Esophagus squamous epithelium (tissue), 4 donors: ENCODE measurements at regions not wholly inside any gene's neighbourhood (a gene's known extent, or its start where the extent isn't known, plus 50 kb on each side); places are given as distances from the start of the nearest gene placed in this dataset.

Experiments used
- POLR2A ChIP-seq, 4 donors: fragments of 450-650 bp; IDR thresholded peaks; one replicate each; pipeline ENCODE4 v1.6.1; 2017; ENCODE audit warnings: antibody characterized with exemption in 4 of 4, mild to moderate bottlenecking in 4 of 4, moderate library complexity in 3 of 4
- TF ChIP-seq, protein P1 (sequence below), 6 experiments: fragments of 450-650 bp in 4 of 6; fragments of 200-600 bp in 2 of 6; sonication (generic) in 2 of 6; IDR thresholded peaks; one replicate each; pipeline ENCODE4 v1.5.1; 2016 to 2019; ENCODE audit warnings: antibody characterized with exemption in 6 of 6, mild to moderate bottlenecking in 4 of 6, moderate library complexity in 4 of 6

DNA sequence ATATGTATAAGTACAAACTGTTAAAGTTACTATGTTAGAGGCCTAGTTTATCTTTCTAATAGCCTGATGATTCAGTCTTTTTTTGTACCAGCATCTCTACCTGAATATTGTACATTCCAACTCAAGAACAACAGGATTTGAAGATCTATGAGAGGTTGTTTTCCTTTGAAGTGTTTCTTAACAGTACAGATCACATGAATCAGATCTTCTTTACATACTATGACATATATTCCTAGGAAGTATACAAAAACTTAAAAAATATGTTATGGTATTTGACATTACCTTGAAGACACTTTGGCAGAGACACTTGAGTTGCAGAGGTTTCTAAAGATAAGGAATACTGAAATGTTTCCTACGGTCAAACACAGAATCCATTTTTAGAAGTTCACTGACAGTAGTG, 1280.9 kb downstream of the KCNT2 start:
- TF ChIP-seq, protein P1, sequence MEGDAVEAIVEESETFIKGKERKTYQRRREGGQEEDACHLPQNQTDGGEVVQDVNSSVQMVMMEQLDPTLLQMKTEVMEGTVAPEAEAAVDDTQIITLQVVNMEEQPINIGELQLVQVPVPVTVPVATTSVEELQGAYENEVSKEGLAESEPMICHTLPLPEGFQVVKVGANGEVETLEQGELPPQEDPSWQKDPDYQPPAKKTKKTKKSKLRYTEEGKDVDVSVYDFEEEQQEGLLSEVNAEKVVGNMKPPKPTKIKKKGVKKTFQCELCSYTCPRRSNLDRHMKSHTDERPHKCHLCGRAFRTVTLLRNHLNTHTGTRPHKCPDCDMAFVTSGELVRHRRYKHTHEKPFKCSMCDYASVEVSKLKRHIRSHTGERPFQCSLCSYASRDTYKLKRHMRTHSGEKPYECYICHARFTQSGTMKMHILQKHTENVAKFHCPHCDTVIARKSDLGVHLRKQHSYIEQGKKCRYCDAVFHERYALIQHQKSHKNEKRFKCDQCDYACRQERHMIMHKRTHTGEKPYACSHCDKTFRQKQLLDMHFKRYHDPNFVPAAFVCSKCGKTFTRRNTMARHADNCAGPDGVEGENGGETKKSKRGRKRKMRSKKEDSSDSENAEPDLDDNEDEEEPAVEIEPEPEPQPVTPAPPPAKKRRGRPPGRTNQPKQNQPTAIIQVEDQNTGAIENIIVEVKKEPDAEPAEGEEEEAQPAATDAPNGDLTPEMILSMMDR (IDR thresholded peaks at IDR 0.05) = no peak
- no peak for TF ChIP-seq POLR2A (IDR thresholded peaks at IDR 0.05)
